HEK293T (cell line): ENCODE measurements at regions not wholly inside any gene's neighbourhood (a gene's known extent, or its start where the extent isn't known, plus 50 kb on each side); places are given as distances from the start of the nearest gene placed in this dataset.

Experiments used
- CTCF ChIA-PET: fragments of 350-600 bp; formaldehyde crosslinking; extraction: SDS; loops from one replicate; lab custom pipeline; 2021; ENCODE audit warnings: antibody characterized with exemption, inconsistent platforms; lab: Yijun Ruan, JAX
- POLR2A ChIA-PET: fragments of 350-600 bp; formaldehyde crosslinking; extraction: SDS; loops from one replicate; lab custom pipeline; 2020; ENCODE audit warnings: antibody characterized with exemption, inconsistent platforms; lab: Yijun Ruan, JAX
- DNase-seq: peaks from one replicate; pipeline ENCODE4 v3.0.0; 2012; ENCODE audit warnings: mixed read lengths; ENCODE audit errors: extremely low spot score
- ARNT ChIP-seq: fragments of 450-650 bp; IDR thresholded peaks from 2 replicates; pipeline ENCODE4 v1.6.1; 2017; ENCODE audit warnings: mild to moderate bottlenecking
- BHLHE40 ChIP-seq: fragments of 450-650 bp; IDR thresholded peaks from 2 replicates; pipeline ENCODE4 v1.6.1; 2016; ENCODE audit warnings: mild to moderate bottlenecking, moderate library complexity, borderline replicate concordance
- CTBP1 ChIP-seq: fragments of 450-650 bp; IDR thresholded peaks from 2 replicates; pipeline ENCODE4 v1.6.1; 2016; ENCODE audit warnings: borderline replicate concordance
- ELF4 ChIP-seq: fragments of 450-650 bp; IDR thresholded peaks from 2 replicates; pipeline ENCODE4 v1.6.1; 2017; ENCODE audit warnings: antibody characterized with exemption
- FOXA1 ChIP-seq: fragments of 450-650 bp; IDR thresholded peaks from 2 replicates; pipeline ENCODE4 v1.6.1; 2016; ENCODE audit warnings: mild to moderate bottlenecking
- FOXK2 ChIP-seq: fragments of 450-650 bp; IDR thresholded peaks from 2 replicates; pipeline ENCODE4 v1.6.1; 2016; ENCODE audit warnings: mild to moderate bottlenecking
- FOXM1 ChIP-seq: fragments of 450-650 bp; IDR thresholded peaks from 2 replicates; pipeline ENCODE4 v1.6.1; 2017; ENCODE audit warnings: mild to moderate bottlenecking, borderline replicate concordance
- HDGF ChIP-seq: fragments of 450-650 bp; IDR thresholded peaks from 2 replicates; pipeline ENCODE4 v1.6.1; 2017; ENCODE audit warnings: antibody characterized with exemption, borderline replicate concordance
- L3MBTL2 ChIP-seq: fragments of 450-650 bp; conservative IDR thresholded peaks from 2 replicates; pipeline ENCODE4 v1.6.1; 2016; ENCODE audit warnings: mild to moderate bottlenecking
- LEF1 ChIP-seq: fragments of 450-650 bp; IDR thresholded peaks from 2 replicates; pipeline ENCODE4 v1.6.1; 2017; ENCODE audit warnings: mild to moderate bottlenecking, borderline replicate concordance
- NFRKB ChIP-seq: fragments of 450-650 bp; IDR thresholded peaks from 2 replicates; pipeline ENCODE4 v1.6.1; 2016; ENCODE audit warnings: mild to moderate bottlenecking, moderate library complexity
- PKNOX1 ChIP-seq: fragments of 450-650 bp; IDR thresholded peaks from 2 replicates; pipeline ENCODE4 v1.6.1; 2016
- SP1 ChIP-seq: fragments of 450-650 bp; IDR thresholded peaks from 2 replicates; pipeline ENCODE4 v1.6.1; 2017
- SUZ12 ChIP-seq: fragments of 450-650 bp; IDR thresholded peaks from 2 replicates; pipeline ENCODE4 v1.6.1; 2016; ENCODE audit warnings: mild to moderate bottlenecking
- TARDBP ChIP-seq: fragments of 450-650 bp; IDR thresholded peaks from 2 replicates; pipeline ENCODE4 v1.6.1; 2016
- ZNF384 ChIP-seq: fragments of 450-650 bp; IDR thresholded peaks from 2 replicates; pipeline ENCODE4 v1.6.1; 2016

- POLR2A ChIA-PET = no interaction called here
- TF ChIP-seq ELF4 (no peak), SUZ12 (no peak), PKNOX1 (no peak), ARNT (no peak), L3MBTL2 (no peak), FOXA1 (no peak), LEF1 (no peak), TARDBP (no peak), SP1 (no peak), FOXM1 (no peak), BHLHE40 (no peak), NFRKB (no peak)
- no peak for DNase-seq
- CTCF ChIA-PET = no interaction called here
Measured at GRCh38 chr18:10234281-10234680, 220.2 kb upstream of the APCDD1 start.

GRCh38 chr18:10234912-10235660, 219.3 kb upstream of the APCDD1 start:
- no peak for DNase-seq
- POLR2A ChIA-PET = no interaction called here
- TF ChIP-seq PKNOX1 = no peak
- TF ChIP-seq SUZ12 = no peak
- TF ChIP-seq L3MBTL2 = no peak
- no peak for TF ChIP-seq BHLHE40
- TF ChIP-seq ARNT = no peak
- no peak for TF ChIP-seq HDGF
- no peak for TF ChIP-seq FOXK2
- TF ChIP-seq ZNF384 = no peak
- no peak for TF ChIP-seq ELF4
- TF ChIP-seq TARDBP = no peak
- no peak for TF ChIP-seq FOXA1
- no peak for TF ChIP-seq CTBP1
- no peak for TF ChIP-seq SP1
- TF ChIP-seq LEF1 = no peak
- no peak for TF ChIP-seq NFRKB
- CTCF ChIA-PET = no interaction called here

GRCh38 chr18:10235661-10235952, 218.8 kb upstream of the APCDD1 start:
- POLR2A ChIA-PET = no interaction called here

GRCh38 chr18:10239103-10239502, 215.3 kb upstream of the APCDD1 start:
- ChIA-PET CTCF (no interaction called here), POLR2A (no interaction called here)
- TF ChIP-seq ZNF384 (no peak), PKNOX1 (no peak), FOXM1 (no peak), SUZ12 (no peak), TARDBP (no peak), BHLHE40 (no peak), CTBP1 (no peak), FOXK2 (no peak), LEF1 (no peak), ARNT (no peak), L3MBTL2 (no peak), HDGF (no peak), ELF4 (no peak)
- DNase-seq = no peak

More at GRCh38 chr18:10235661-10235952, 218.8 kb upstream of the APCDD1 start:
- CTCF ChIA-PET = no interaction called here
- DNase-seq = no peak
- TF ChIP-seq FOXM1 (no peak), ARNT (no peak), BHLHE40 (no peak), TARDBP (no peak), SUZ12 (no peak), NFRKB (no peak), FOXK2 (no peak), L3MBTL2 (no peak), HDGF (no peak), ELF4 (no peak), FOXA1 (no peak), CTBP1 (no peak), PKNOX1 (no peak), SP1 (no peak), ZNF384 (no peak), LEF1 (no peak)

GRCh38 chr18:10239991-10240634, 214.3 kb upstream of the APCDD1 start:
- POLR2A ChIA-PET = no interaction called here
- TF ChIP-seq PKNOX1 (no peak), FOXM1 (no peak), L3MBTL2 (no peak), LEF1 (no peak), ELF4 (no peak), TARDBP (no peak), FOXK2 (no peak), ARNT (no peak), BHLHE40 (no peak)
- CTCF ChIA-PET = no interaction called here
- no peak for DNase-seq
